ENCODE measurements at regions not wholly inside any gene's neighbourhood (a gene's known extent, or its start where the extent isn't known, plus 50 kb on each side); places are given as distances from the start of the nearest gene placed in this dataset.

DNA sequence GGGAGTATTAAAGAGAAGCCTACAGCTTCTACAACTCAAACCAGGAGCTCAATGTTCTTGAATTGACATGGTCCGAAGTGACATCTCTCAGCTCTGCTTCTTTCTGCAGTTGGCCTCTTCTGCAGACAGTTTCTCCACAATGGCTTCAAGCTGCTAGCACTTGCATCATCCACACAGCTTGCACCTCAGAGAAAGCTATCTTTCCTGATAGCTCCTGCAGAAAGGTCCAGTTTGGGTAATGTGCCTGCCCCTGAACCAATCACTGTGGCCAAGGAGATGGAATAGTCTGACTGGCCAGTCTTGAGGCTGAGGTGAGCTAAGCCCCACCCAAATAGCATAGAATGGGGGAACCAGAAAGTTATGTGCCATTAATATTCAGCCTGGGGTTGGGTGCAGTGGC lies 95.8 kb upstream of the ABCA1 start:
- no peak for DNase-seq

DNA sequence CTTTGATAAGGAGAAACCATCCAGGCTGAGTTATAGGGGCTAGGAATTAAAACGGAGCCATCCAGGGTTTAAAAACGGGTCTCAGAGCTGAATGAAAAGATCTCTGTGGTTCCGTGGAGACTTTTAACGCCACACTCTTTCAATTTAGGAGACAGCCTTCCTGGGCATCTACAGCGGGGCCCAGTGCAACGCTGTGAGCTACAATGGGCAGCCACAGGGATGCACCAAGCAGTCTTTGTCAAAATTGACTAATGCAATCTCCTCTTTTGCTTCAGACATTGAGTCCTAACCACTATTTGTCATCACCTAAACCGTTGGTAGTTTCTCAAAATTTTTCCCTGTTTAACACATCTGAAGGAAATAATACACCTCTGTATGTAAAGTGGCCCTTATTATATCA lies 96.6 kb upstream of the ABCA1 start:
- DNase-seq, result no peak

DNA sequence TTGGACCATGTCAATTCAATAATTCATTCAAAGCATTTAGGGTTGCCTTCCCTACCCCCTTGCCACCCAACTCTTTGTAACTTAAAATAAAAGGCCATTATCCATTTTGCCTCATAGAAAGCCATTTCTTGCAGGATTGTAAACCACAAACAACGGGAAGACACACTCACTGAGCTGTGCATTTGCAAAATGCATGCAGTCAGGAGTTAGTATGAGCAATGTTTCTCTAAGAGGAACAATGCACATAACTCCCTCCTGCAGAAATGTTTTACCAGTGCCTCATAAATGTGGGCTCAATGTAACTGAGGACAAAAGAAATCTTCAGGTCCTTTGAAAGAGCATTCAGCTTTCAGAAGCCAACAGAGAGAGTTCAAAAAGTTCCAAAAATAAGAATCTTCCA lies 98.5 kb upstream of the ABCA1 start:
- no peak for DNase-seq

DNA sequence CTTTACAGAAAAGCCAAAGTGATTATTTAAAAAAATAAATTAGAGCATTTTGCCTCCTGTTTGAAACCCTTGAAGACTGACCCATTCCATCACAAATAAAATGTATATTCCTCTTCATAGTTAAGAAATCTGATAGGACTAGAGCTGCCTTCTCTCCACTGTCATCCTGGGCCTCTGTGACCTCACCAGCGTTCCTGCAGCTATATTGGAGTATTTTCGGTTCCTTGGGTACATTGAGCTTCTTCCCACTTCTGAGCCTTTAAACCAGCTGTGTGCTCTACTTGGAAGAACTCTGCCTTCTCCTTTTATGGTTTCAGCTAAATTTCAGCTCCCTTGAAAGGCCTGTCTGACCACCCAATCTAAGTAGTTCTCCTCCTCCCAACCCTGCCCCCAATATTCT lies 99.1 kb upstream of the ABCA1 start:
- DNase-seq, result no peak

DNA sequence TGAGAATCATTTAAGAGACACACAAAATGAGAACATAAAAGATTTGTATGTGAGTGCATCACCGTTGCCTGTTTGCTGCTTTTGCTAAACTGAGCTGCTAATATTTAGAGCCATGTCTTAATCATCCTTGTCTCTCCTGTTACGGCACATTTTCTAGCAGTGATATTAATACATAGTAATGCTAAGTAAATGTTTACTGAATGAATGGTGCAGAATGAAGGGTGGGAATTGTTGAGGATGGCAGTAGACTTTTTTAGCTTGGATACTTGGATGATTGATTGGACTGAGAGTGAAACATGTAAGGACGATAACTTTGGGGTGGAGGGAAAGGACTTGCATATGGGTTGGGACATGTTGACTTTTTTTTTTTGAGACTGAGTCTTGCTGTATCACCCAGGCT lies 102.3 kb upstream of the ABCA1 start:
- DNase-seq, result no peak

DNA sequence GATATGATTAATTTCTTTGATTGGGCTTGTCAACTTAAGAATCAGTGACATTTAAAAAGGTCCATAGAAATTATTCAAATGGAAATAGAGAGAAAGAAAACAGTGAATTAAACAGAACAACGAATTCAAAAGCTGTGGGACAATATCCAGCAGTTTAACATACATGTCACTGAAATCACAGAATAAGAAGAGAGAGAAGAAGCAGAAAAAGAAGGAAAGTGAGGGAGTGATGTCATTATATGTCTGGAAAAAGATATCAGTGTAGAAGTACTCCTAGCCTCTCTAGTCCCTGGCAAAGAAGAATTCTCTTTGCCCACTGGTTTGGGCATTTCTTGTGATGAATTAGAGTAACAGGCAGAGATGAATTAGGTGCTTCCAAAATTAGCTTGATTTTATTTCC lies 109.2 kb upstream of the ABCA1 start:
- DNase-seq, result no peak

DNA sequence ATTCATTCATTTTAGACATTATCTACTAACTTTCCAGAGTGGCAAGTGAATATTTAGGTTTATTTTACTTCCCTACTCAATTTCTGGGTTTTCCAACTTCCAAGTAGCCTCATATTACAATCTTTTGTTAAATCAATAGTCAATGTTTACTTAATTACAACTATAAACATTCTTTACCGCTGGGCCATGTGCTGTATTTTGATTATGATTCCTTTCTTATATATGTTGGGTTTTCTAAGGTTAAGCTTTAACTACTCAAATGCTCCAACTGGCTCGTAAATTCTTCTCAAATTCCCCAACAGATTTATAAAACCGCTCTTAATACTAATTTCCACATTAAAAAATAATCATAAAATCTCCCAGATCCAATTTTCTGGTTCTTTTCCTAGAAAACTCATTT lies 110.1 kb upstream of the ABCA1 start:
- DNase-seq, result no peak

DNA sequence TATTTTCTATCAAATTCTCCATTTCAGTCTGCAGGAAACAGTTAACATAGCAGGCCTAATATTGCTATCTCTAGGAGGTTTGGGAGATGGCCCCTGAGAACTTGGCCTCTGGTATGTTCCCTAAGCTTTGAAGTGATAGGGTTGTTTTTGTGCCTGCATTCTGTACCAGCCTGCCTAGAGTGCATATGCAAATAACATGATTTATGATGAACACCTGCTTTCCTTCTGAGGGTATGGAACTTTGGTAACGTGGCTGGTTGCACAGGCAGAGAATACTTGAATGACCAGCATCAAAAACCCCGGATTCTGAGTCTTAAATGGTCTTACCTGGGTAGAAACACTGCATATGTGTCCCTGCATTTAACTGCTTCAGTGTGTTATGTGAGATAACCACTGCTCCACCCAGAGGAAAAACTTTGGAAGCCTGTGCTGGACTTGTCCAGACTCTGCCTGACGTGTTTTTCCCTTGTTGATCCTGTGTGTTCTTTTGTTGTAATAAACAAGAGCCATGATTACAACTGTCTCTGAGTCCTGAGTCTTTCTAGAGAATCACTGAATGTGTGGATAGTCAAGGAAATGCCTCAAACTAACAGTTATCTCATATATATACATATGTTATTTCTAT lies 111.3 kb upstream of the ABCA1 start:
- DNase-seq, result no peak

DNA sequence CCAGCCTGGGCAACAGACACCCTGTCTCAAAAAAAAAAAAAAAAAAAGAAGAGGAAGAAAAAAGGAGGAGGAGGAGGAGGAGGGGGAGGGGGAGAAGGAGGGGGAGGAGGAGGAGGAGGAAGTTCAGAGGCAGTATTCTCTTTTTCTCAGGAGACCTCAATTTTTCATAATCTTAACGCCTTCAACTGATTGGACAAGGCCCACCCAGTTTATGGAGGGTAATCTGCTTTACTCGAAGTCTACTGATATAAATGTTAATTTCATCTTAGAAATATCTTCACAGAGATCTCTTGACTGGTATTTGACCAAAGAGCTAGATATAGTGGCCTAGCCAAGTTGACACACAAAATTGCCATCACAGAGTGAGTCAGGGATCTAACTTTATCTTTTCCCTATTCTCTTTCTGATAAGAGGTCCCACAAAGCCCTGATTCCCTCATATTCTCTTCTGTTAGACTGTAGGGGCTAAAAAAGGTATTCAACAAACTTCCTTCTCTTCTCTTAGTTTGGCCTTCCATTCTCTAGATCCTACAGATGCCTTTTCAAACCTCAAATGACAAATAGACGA lies 115.5 kb upstream of the ABCA1 start:
- no peak for DNase-seq

DNA sequence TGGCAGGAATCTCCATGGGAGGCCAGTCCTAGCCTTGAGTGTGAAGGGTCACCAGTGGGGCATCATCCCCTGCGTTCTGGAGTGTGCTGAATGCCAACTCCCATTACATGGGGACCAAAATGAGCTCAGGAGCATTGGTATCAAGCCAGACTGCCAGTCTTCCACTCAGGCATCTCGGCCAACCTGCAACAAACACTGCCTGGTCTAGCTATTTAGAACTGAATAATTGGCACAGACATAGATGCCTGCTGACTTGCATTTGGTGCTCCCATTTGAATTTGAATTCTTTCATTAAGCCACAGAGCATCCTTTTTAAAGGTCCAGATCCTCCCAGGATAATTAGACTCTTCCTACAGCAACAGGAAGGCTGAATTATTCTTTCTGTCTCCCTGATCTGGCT lies 116.6 kb upstream of the ABCA1 start:
- no peak for DNase-seq

DNA sequence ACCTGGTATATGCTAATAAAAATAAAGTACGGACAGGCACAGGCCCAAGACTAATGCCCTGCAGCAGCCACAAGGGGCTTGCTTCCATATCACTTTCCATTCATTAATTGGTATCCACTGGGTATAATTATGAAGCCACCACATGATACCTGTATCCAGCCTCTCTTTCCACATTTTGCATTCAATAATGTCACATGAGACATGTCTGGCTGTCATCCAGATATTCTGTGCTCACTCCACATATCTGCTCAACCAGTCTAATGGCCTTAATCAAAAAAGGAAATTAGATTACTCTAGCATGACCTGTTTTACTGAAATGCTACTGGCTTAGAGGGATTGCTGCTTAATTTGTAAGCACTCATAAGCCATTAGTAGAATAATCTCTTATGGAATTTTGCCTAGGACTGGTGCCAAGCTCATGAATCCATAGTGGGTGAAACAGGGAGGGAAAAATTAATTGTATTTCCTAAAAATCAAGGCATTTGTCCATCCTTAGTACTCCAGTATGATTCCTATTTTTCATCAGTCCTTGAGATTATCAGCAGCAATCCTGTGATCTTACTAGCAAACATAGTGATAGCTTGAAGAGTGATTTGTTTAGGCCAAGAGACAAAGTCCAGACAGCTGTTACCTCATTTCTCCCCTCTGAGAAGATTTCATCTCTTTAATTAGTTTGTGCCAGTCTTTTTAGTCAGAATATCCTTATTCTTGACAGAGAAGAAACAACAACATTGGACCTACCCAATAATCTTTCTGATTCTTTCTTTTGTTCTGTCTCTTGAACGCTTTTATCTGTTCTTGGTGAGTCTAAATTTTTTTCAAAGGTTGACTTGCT lies 119.2 kb upstream of the ABCA1 start:
- DNase-seq, result no peak

DNA sequence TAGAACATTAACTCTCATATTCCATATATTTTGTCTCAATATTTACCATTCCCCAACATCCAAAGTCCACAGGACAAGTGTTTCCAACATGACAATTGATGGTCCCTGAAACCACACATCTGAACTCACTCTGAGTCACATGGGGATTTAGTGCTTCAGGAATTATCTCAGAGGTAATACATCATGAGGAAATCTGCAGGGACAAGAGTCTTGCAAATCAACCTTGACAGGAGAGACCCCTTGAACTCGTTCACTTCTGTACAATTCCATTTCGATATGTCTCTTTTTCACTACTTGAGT lies 119.7 kb upstream of the ABCA1 start:
- DNase-seq, result no peak

DNA sequence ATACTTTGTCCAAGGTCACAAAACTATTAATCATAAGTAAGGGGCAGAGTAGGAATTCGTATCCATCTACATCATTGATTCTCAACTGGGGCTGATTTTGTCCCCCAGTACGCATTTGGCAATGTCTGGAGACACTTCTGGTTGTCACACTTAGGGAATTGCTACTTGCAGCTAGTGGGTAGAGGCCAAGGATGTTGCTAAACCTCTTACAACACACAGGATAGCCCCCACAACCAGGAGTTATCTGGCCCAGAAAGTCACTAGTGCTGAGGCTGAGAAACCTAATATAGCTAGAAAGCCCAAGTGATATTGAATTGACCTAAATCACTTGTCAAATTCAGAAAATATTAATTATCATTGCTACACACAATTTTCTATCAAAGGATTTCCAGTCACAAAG lies 120.4 kb upstream of the ABCA1 start:
- DNase-seq, result no peak

DNA sequence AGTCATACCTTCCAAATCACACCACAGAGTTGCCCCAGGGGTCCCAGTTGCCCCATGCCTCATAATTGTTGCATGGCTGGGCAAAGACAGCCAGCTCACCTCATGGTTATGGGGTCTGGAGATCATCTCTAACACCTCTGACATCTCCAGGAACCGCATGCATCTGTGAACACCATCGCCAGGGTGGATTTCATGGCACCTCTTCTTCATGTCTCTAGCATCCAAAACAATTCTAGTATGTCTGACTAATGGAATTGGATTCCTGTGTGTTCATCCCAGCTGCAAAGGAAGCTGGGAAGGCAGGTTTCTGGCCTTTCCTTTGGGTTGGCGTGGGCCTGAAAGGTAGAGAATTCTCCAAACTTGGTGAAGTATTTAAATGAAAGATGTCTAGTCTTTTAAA lies 122.3 kb upstream of the ABCA1 start:
- no peak for DNase-seq

DNA sequence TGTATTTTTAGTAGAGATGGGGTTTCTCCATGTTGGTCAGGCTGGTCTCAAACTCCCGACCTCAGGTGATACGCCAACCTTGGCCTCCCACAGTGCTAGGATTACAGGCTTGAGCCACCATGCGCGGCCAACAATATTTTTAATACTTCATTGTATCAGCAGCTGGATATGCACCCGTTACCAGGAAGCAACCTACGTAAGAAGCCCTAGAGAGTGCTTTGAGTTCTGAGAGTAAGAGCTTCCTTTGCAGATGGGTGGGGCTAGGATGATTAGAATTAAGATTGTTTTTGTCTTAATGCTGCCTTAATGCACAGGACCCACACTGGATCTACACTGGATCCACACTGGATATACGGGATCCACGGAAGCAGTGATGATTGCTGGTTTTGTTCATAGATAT lies 123.9 kb upstream of the ABCA1 start:
- no peak for DNase-seq

DNA sequence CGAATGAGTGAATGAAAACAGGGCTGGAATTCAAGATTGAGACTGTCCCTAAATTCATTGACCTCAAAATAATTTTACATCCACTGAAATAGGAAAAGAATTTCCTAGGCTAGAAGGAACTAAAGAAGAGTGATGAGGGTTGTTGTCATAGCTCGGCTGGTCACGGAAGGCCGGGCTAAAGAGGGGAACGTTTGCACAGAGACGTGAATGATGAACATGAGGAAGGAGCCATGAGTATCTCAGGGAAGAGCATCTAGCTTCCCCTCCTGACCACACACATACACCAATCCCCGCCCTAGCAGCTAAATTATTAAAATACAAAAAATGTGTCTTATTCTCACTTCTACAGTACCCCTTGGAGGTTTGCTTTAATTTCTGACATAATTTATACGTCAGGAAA lies 124.4 kb upstream of the ABCA1 start:
- no peak for DNase-seq

DNA sequence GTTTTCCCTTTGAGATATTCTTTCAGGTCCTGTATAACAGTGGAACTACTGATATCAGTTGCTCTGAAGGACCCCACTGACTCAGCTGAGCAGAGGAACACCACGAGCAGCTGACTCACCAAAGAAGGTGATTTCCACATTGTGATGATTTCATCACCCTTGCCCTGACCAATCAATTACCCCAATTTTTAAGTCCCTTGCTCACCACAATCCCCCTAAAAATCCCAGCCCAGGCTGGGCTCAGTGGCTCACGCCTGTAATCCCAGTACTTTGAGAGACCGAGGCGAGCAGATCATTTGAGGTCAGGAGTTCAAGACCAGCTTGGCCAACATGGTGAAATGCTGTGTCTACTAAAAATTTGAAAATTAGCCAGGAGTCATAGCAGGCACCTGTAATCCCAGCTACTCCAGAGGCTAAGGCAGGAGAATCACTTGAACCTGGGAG lies 125.3 kb upstream of the ABCA1 start:
- DNase-seq, result peak; percentile 23

DNA sequence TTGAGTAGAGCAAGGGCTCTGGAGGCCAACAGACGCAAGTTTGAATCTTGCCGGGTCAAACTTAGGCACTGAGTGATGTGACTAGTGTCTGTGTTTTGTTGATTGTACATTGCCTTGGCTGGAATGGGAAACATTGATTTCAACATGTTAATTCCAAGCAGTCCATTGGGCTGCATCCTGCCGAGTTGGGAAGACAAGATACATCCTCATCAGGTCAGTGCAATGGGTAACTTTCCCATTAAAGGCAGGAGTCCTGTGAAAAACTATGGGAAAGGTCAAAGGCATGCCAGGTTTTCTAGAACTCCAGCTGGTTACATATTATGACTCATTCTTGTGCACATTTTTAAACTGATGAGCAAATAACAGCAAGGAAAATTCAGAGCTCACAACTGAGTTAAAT lies 126.5 kb upstream of the ABCA1 start:
- no peak for DNase-seq

DNA sequence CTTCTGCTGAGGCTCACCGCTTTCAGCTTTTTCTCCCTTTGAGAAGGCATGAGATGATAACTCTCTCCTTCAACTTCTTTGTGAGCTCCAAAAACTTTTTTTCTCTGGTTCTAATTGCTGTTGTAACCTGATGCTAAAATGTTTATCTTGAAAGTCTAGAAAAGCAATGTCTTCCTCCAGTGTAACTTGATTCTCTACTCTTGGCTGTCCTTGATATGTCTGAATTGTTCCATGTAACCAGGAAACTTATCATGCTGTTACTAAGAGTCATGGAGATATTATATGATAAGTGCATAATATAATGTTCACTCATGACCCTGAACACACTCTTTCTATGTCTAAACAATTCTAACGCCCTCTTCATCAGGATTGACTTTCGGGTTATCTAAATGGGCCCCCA lies 128.0 kb upstream of the ABCA1 start:
- DNase-seq, result no peak

DNA sequence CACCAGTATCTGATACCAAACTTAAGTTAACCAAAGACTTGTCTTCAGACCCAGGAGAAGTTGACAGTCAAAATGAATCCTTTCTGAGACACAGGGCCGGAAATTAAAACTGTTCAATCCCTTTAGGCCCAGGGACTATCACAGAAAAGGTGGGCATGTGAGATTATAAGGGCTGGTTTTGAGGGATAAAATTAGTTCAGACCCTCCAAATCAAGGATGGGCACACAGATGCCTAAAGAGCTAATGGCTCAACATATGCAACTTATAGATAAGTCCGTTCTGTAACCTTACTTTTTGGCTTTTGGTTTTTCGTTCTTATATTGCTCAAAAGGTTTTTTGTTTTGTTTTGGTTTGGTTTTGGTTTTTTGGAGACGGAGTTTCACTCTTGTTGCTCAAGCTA lies 129.6 kb upstream of the ABCA1 start:
- DNase-seq, result no peak

DNA sequence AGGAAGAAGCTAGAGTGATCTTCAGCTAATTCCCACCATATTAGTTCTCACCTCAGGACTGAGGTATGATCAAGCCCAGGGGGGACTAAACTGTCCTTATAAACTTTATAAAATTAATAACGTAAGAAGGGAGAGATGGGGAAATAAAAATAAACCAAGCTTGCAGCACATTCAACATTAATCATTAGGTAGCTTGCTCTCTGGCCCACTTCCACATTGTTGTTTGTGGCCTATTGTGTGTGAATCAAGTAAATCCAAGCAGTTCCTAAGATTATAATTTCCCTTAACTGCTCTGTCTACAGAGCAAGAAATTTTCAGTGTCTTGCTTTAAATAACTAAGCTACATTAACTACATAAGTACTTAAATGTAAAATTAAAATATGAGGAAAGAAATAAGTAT lies 131.3 kb upstream of the ABCA1 start:
- DNase-seq, result no peak

DNA sequence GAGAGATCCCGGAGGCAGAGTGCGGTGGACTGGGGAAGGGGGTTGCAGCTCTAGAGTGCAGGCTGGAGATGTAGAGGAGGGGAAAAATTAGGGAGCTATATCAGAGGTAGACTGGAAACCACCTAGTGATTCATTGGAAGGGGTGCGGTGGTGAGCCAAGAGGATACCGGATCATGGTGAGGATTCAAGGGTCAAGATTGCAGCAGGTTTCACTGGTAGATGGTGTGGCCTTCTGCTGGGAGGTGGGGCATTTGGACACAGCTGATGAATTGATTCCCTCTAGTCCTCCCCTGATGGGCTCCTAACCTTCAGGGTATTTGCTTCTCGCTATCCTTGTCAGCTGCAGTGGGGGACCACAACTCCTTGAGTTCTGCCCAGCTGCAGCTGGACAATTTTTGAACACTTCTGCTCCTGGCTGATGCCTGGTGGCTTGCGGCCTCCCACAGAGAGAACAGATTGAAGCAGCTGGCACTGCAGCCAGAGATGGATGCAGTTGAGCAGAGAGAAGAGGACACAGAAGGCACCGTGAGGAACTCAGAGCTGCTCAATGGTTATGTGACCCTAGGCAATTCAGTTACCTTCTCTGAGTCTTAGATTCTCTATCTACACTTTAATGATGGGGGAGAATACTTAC lies 134.4 kb upstream of the ABCA1 start:
- DNase-seq, result no peak

DNA sequence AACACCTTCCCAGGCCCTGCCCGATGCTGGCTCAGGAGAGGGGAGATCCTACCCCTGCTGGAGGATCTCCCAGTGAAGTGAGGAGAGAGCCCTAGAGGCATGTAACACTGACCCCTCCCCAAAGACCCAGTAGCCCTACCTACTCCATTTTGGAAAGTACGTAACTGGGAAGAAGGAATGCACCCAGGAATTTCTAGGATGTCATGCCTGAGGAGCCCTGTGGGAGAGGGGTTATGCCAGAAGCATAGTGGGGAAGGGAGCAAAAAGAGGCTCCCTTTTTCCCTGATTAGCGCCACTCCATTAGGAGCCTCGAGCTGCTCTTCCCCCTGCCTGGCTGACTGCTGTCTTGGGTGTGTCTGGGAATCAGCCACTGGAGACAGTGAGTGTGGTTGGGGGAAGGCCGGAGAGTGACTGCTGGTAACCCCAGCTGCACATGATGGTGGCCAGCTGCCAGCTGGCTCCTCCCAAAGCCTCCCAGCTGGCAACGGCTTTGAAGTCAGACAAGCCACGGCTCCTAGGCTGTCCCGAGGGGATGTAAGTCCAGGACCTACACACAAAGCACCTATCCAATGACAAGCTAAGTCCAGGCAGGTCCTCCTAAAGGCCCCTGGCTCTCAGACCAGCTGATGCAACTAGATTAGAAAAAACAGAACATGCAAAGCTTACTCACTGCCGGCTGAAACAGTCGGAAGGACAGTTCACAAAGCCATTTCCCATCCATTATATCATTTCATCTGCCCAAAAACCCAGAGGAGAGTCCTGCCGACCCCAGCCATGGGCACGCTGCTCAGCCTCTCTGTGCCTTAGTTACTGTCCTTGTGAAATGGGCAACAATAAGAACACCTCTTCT lies 136.5 kb upstream of the ABCA1 start:
- DNase-seq, result peak; percentile 70

All from GF-D8 (cell line).